GM23338 (cell line): ENCODE measurements at regions not wholly inside any gene's neighbourhood (a gene's known extent, or its start where the extent isn't known, plus 50 kb on each side); places are given as distances from the start of the nearest gene placed in this dataset.
"Not testable (repeated sequence)": the region's sequence is repeated elsewhere in the genome, so short reads cannot be mapped to it uniquely, and the experiment has no call there.

Experiments
- CREB1 ChIP-seq: fragments of 250-450 bp; sonication (Bioruptor Pico); IDR thresholded peaks from 2 replicates; pipeline ENCODE4 v1.5.0; 2020; ENCODE audit warnings: low read depth, mild to moderate bottlenecking, moderate library complexity
- JUNB ChIP-seq: IDR thresholded peaks from one replicate; pipeline ENCODE4 v1.6.1; 2016; ENCODE audit warnings: antibody characterized with exemption; ENCODE audit not compliant: unreplicated experiment
- REST ChIP-seq: IDR thresholded peaks from one replicate; pipeline ENCODE4 v1.6.1; 2018; ENCODE audit warnings: antibody characterized with exemption; ENCODE audit not compliant: unreplicated experiment
- TF ChIP-seq, protein P1 (sequence below), 2 experiments: fragments of 200-600 bp in 1 of 2; sonication (generic) in 1 of 2; conservative IDR thresholded peaks; 2 replicates each; pipeline versions ENCODE4 v1.5.1 to v1.6.1; 2016 to 2017; ENCODE audit warnings: antibody characterized with exemption in 2 of 2, low read depth in 2 of 2, mild to moderate bottlenecking in 2 of 2, moderate library complexity in 1 of 2

- TF ChIP-seq, protein P1, sequence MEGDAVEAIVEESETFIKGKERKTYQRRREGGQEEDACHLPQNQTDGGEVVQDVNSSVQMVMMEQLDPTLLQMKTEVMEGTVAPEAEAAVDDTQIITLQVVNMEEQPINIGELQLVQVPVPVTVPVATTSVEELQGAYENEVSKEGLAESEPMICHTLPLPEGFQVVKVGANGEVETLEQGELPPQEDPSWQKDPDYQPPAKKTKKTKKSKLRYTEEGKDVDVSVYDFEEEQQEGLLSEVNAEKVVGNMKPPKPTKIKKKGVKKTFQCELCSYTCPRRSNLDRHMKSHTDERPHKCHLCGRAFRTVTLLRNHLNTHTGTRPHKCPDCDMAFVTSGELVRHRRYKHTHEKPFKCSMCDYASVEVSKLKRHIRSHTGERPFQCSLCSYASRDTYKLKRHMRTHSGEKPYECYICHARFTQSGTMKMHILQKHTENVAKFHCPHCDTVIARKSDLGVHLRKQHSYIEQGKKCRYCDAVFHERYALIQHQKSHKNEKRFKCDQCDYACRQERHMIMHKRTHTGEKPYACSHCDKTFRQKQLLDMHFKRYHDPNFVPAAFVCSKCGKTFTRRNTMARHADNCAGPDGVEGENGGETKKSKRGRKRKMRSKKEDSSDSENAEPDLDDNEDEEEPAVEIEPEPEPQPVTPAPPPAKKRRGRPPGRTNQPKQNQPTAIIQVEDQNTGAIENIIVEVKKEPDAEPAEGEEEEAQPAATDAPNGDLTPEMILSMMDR (conservative IDR thresholded peaks at IDR 0.05; ENCODE audit: low read depth in 2 of 2) = not testable (repeated sequence)
- TF ChIP-seq JUNB; REST; CREB1 (CRISPR knock-in tag): not testable (repeated sequence)
Observed at GRCh38 chr5:54377339-54377738, 67.0 kb upstream of the ARL15 start.
